Spleen (tissue), 7 donors: ENCODE measurements at regions not wholly inside any gene's neighbourhood (a gene's known extent, or its start where the extent isn't known, plus 50 kb on each side); places are given as distances from the start of the nearest gene placed in this dataset.

Experiments
- CTCF ChIP-seq, 11 experiments: fragments of 200-600 bp in 7 of 11; fragments of 450-650 bp in 4 of 11; sonication (generic) in 4 of 11; IDR thresholded peaks in 8 of 11; conservative IDR thresholded peaks in 3 of 11; 1 replicate in 7 of 11; 2 replicates in 4 of 11; pipeline versions ENCODE4 v1.4.0 to v1.8.0; 2016 to 2021; ENCODE audit warnings: antibody characterized with exemption in 11 of 11, inconsistent platforms in 4 of 11, mild to moderate bottlenecking in 1 of 11
- POLR2AphosphoS5 ChIP-seq, 3 donors: sonication (generic); formaldehyde crosslinking; IDR thresholded peaks; one replicate each; pipeline ENCODE4 v1.5.1; 2017; ENCODE audit warnings: antibody characterized with exemption in 3 of 3
- donor health status: DM: no; HTN: no; CAD: no; lungs with moderate emphysema.
- donor health status: DM: no; HTN: no; CAD: no.
- donor health status: DM: no; HTN: no; CAD: no.

DNA sequence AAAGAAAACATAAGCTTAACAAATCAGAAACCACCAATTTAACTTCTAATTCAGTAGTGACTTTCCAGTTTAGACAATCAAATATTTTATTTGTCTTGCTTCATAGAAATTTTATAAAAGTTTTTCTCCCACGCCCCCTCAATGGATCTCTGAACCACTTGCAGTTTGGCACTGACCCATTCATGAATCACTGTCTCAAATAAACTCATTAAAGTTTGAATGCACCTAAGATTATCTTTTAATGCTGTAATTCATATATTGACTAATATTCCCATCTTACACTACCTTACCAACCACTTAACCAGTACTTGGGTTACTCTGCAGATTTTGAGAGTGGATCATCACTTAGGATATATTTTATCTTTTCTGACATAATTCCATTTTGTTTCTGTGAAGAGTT is 880.2 kb downstream of the OTOL1 start:
- TF ChIP-seq CTCF (IDR thresholded peaks at IDR 0.05 in 8 of 11, conservative IDR thresholded peaks at IDR 0.05 in 3 of 11) (no peak), POLR2AphosphoS5 (IDR thresholded peaks at IDR 0.05) (no peak)
